Medulla oblongata (tissue), 1 donor: ENCODE measurements at regions not wholly inside any gene's neighbourhood (a gene's known extent, or its start where the extent isn't known, plus 50 kb on each side); places are given as distances from the start of the nearest gene placed in this dataset.
"Not testable (repeated sequence)": the region's sequence is repeated elsewhere in the genome, so short reads cannot be mapped to it uniquely, and the experiment has no call there.

Experiments used
- DNase-seq: peaks from one replicate; pipeline ENCODE4 v3.0.0-alpha.2; 2015; ENCODE audit errors: extremely low spot score

- DNase-seq: no peak
Observed at GRCh38 chr14:106308839-106309389, 782.5 kb downstream of the TMEM121 start.

- no peak for DNase-seq
Observed at GRCh38 chr14:106309423-106309822, 783.0 kb downstream of the TMEM121 start.

GRCh38 chr14:106315436-106315835 is 789.1 kb downstream of the TMEM121 start:
- DNase-seq: no peak

- no peak for DNase-seq
Observed at GRCh38 chr14:106317593-106317992, 791.2 kb downstream of the TMEM121 start.

- DNase-seq: no peak
Observed at GRCh38 chr14:106318700-106319099, 792.3 kb downstream of the TMEM121 start.

GRCh38 chr14:106323970-106324369 is 797.6 kb downstream of the TMEM121 start:
- not testable (repeated sequence) for DNase-seq

- no peak for DNase-seq
Observed at GRCh38 chr14:106327234-106327633, 800.9 kb downstream of the TMEM121 start.

GRCh38 chr14:106327702-106328353 is 801.4 kb downstream of the TMEM121 start:
- not testable (repeated sequence) for DNase-seq

- DNase-seq: not testable (repeated sequence)
Observed at GRCh38 chr14:106329243-106329642, 802.9 kb downstream of the TMEM121 start.

GRCh38 chr14:106329987-106330774 is 803.8 kb downstream of the TMEM121 start:
- DNase-seq: not testable (repeated sequence)

GRCh38 chr14:106334428-106335109 is 808.2 kb downstream of the TMEM121 start:
- DNase-seq: not testable (repeated sequence)

GRCh38 chr14:106335110-106335429 is 808.7 kb downstream of the TMEM121 start:
- DNase-seq: not testable (repeated sequence)

- DNase-seq: not testable (repeated sequence)
Observed at GRCh38 chr14:106338775-106339174, 812.4 kb downstream of the TMEM121 start.

- DNase-seq: not testable (repeated sequence)
Observed at GRCh38 chr14:106340658-106341057, 814.3 kb downstream of the TMEM121 start.

- DNase-seq: not testable (repeated sequence)
Observed at GRCh38 chr14:106341161-106341560, 814.8 kb downstream of the TMEM121 start.

- DNase-seq: no peak
Observed at GRCh38 chr14:106343626-106344025, 817.2 kb downstream of the TMEM121 start.

- DNase-seq: not testable (repeated sequence)
Observed at GRCh38 chr14:106344065-106344614, 817.8 kb downstream of the TMEM121 start.

- DNase-seq: not testable (repeated sequence)
Observed at GRCh38 chr14:106344791-106345479, 818.6 kb downstream of the TMEM121 start.

GRCh38 chr14:106346084-106346483 is 819.7 kb downstream of the TMEM121 start:
- DNase-seq: no peak

- no peak for DNase-seq
Observed at GRCh38 chr14:106346534-106347290, 820.3 kb downstream of the TMEM121 start.
